ENCODE measurements at regions not wholly inside any gene's neighbourhood (a gene's known extent, or its start where the extent isn't known, plus 50 kb on each side); places are given as distances from the start of the nearest gene placed in this dataset.
"Not testable (repeated sequence)": the region's sequence is repeated elsewhere in the genome, so short reads cannot be mapped to it uniquely, and the experiment has no call there.

GRCh38 chr7:65582518-65583119 is 209.0 kb downstream of the ZNF92 start:
- not testable (repeated sequence) for TF ChIP-seq CTCF, POLR2A (IDR thresholded peaks at IDR 0.05)

Data from thyroid gland (tissue), 4 donors.